ENCODE measurements at regions not wholly inside any gene's neighbourhood (a gene's known extent, or its start where the extent isn't known, plus 50 kb on each side); places are given as distances from the start of the nearest gene placed in this dataset.
"Not testable (repeated sequence)": the region's sequence is repeated elsewhere in the genome, so short reads cannot be mapped to it uniquely, and the experiment has no call there.

GRCh38 chr12:115798309-115798917 is 479.1 kb downstream of the MED13L start:
- ATAC-seq (ENCODE audit: low FRiP score in 2 of 2) (no peak), DNase-seq (no peak)
- H3K27ac ChIP-seq = no peak overlapping the region
- H3K36me3 ChIP-seq = no peaks in the 10 kb centered on the region
- 76 to 79% methylated on average over 4 of the region's 4 CpGs for WGBS, 2 donors
- no peaks in the 10 kb centered on the region for H3K27me3 ChIP-seq
- H3K9me3 ChIP-seq = no peaks in the 10 kb centered on the region
- H3K4me1 ChIP-seq = no peaks in the 10 kb centered on the region
- H3K4me3 ChIP-seq = no peak overlapping the region
- TF ChIP-seq POLR2AphosphoS5 (IDR thresholded peaks at IDR 0.05) = no peak
- TF ChIP-seq EP300 (IDR thresholded peaks at IDR 0.05) = no peak
- TF ChIP-seq POLR2A (IDR thresholded peaks at IDR 0.05) = no peak
- no peak for TF ChIP-seq CTCF (IDR thresholded peaks at IDR 0.05)

- TF ChIP-seq POLR2A (IDR thresholded peaks at IDR 0.05) (no peak), EP300 (IDR thresholded peaks at IDR 0.05) (no peak), CTCF (IDR thresholded peaks at IDR 0.05) (no peak), POLR2AphosphoS5 (IDR thresholded peaks at IDR 0.05) (no peak)
- Histone ChIP-seq H3K27me3 (no peaks in the 10 kb centered on the region), H3K9me3 (no peaks in the 10 kb centered on the region), H3K4me3 (no peak overlapping the region), H3K27ac (no peak overlapping the region), H3K4me1 (no peaks in the 10 kb centered on the region), H3K36me3 (no peaks in the 10 kb centered on the region)
- DNase-seq (no peak), ATAC-seq (ENCODE audit: low FRiP score in 2 of 2) (no peak)
- 69 to 81% methylated on average over 6 of the region's 6 CpGs for WGBS, 2 donors
Observed at GRCh38 chr12:115794659-115795081, 482.8 kb downstream of the MED13L start.

DNA sequence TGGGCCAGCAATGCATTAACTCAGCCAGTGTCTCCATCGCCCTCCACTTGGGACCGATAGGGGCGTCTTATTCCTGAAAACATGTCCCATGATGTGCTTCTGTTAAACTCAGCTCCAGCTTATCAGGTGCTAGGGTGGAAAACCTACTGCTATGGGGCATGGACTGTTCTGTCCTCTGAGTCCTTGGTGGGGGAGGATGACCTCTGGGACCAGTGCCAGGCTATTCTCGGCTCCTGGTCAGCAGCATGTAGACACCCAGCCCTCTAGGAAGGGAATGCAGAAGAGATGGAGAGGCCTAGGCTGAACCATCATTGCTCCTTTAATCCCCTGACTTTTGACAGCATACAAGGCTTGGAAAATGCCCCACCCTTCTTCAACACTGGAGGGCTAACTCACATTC is 486.2 kb downstream of the MED13L start:
- Histone ChIP-seq H3K27ac (no peak overlapping the region), H3K4me3 (no peak overlapping the region), H3K9me3 (no peaks in the 10 kb centered on the region), H3K4me1 (no peaks in the 10 kb centered on the region), H3K36me3 (no peaks in the 10 kb centered on the region), H3K27me3 (no peaks in the 10 kb centered on the region)
- no peak for ATAC-seq (ENCODE audit: low FRiP score in 2 of 2)
- TF ChIP-seq CTCF (IDR thresholded peaks at IDR 0.05) (no peak), EP300 (IDR thresholded peaks at IDR 0.05) (no peak), POLR2A (IDR thresholded peaks at IDR 0.05) (no peak), POLR2AphosphoS5 (IDR thresholded peaks at IDR 0.05) (no peak)
- WGBS, 2 donors = 85 to 93% methylated on average over 4 of the region's 4 CpGs
- DNase-seq = no peak

DNA sequence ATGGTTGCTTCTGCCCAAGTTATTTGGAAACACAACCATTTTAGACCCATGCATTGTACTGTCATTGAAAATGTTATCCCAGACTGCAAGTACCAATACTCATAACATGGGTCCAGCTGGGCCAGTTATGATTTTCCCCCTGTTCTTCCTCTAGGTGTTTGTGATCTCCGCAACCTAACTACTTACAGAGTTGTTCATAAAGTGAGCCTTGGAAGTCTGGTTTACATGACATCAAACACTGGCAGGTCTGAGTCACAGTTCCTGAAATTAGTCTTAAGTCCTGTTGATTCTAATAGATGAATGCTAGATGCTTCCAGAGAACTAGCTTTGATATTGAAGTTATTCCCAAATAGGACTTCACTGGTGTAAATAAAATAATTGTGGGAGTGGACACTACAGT is 487.0 kb downstream of the MED13L start:
- Histone ChIP-seq H3K4me3 (no peak overlapping the region), H3K9me3 (no peaks in the 10 kb centered on the region), H3K27ac (no peak overlapping the region), H3K27me3 (no peaks in the 10 kb centered on the region), H3K36me3 (no peaks in the 10 kb centered on the region), H3K4me1 (no peaks in the 10 kb centered on the region)
- 92 to 95% methylated on average over 1 of the region's 1 CpG for WGBS, 2 donors
- TF ChIP-seq EP300 (IDR thresholded peaks at IDR 0.05) (no peak), POLR2AphosphoS5 (IDR thresholded peaks at IDR 0.05) (no peak), POLR2A (IDR thresholded peaks at IDR 0.05) (no peak), CTCF (IDR thresholded peaks at IDR 0.05) (no peak)
- ATAC-seq (ENCODE audit: low FRiP score in 2 of 2) = no peak
- DNase-seq = no peak

DNA sequence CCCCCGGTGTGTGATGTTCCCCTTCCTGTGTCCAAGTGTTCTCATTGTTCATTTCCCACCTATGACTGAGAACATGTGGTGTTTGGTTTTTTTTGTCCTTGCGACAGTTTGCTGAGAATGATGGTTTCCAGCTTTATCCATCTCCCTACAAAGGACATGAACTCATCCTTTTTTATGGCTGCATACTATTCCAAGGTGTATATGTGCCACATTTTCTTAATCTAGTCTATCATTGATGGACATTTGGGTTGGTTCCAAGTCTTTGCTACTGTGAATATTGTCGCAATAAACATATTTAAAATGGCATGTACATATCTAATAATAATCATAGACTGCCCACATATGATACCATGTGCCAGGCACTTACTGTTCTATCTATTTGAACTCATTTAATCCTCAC is 491.0 kb downstream of the MED13L start:
- not testable (repeated sequence) for H3K27ac ChIP-seq; H3K9me3 ChIP-seq; H3K27me3 ChIP-seq; H3K36me3 ChIP-seq; ATAC-seq (ENCODE audit: low FRiP score in 2 of 2); H3K4me3 ChIP-seq; H3K4me1 ChIP-seq; DNase-seq
- 83 to 93% methylated on average over 3 of the region's 3 CpGs for WGBS, 2 donors

Measured in upper lobe of left lung (tissue), 6 donors.